Subcutaneous abdominal adipose tissue (tissue), 5 donors: ENCODE measurements at regions not wholly inside any gene's neighbourhood (a gene's known extent, or its start where the extent isn't known, plus 50 kb on each side); places are given as distances from the start of the nearest gene placed in this dataset.
"Not testable (repeated sequence)": the region's sequence is repeated elsewhere in the genome, so short reads cannot be mapped to it uniquely, and the experiment has no call there.

ENCODE experiments used
- H3K27ac ChIP-seq: one replicate; pipeline ENCODE4 v1.7.0; 2013; ENCODE audit warnings: low read depth, mild to moderate bottlenecking, inconsistent platforms, low read length, moderate library complexity
- H3K27me3 ChIP-seq, 5 donors: one replicate each; pipeline ENCODE4 v1.7.0; 2013; ENCODE audit warnings: low read length in 5 of 5, inconsistent platforms in 1 of 5; ENCODE audit not compliant: control insufficient read depth in 5 of 5, insufficient read depth in 4 of 5
- H3K36me3 ChIP-seq, 5 donors: one replicate each; pipeline ENCODE4 v1.7.0; 2013; ENCODE audit warnings: low read length in 5 of 5; ENCODE audit not compliant: control insufficient read depth in 5 of 5, insufficient read depth in 5 of 5
- H3K4me1 ChIP-seq, 5 donors: one replicate each; pipeline ENCODE4 v1.7.0; 2013; ENCODE audit warnings: low read length in 5 of 5, mild to moderate bottlenecking in 3 of 5, moderate library complexity in 1 of 5; ENCODE audit not compliant: control insufficient read depth in 5 of 5, insufficient read depth in 5 of 5
- H3K4me3 ChIP-seq, 5 donors: one replicate each; pipeline ENCODE4 v1.7.0; 2013; ENCODE audit warnings: low read length in 5 of 5, low read depth in 1 of 5
- H3K9ac ChIP-seq, 5 donors: one replicate each; pipeline ENCODE4 v1.7.0; 2013; ENCODE audit warnings: low read length in 5 of 5, mild to moderate bottlenecking in 4 of 5, moderate library complexity in 3 of 5
- H3K9me3 ChIP-seq, 5 donors: one replicate each; pipeline ENCODE4 v1.7.0; 2013; ENCODE audit warnings: low read length in 5 of 5; ENCODE audit not compliant: control insufficient read depth in 5 of 5
- donor health status: healthy.
- donor health status: healthy.
- donor health status: healthy.
- donor health status: healthy.
- donor health status: healthy.

GRCh38 chr22:27064386-27064785 lies 407.0 kb downstream of the MIAT start:
- Histone ChIP-seq H3K9ac (no peak overlapping the region), H3K27ac (no peak overlapping the region), H3K9me3 (no peaks in the 10 kb centered on the region), H3K27me3 (peaks cover 0 to 12% (median 6%) of the 10 kb centered on the region in 5 donors), H3K36me3 (no peaks in the 10 kb centered on the region), H3K4me1 (peaks cover 0 to 3% (median 0%) of the 10 kb centered on the region in 5 donors), H3K4me3 (no peak overlapping the region)

- Histone ChIP-seq H3K27me3 (peaks cover 0 to 14% (median 9%) of the 10 kb centered on the region in 5 donors), H3K27ac (no peak overlapping the region), H3K36me3 (no peaks in the 10 kb centered on the region), H3K4me1 (peaks cover 0 to 3% (median 0%) of the 10 kb centered on the region in 5 donors), H3K9ac (no peak overlapping the region), H3K9me3 (no peaks in the 10 kb centered on the region), H3K4me3 (no peak overlapping the region)
Observed at GRCh38 chr22:27065279-27065678, 407.9 kb downstream of the MIAT start.

GRCh38 chr22:27066856-27067255 lies 409.5 kb downstream of the MIAT start:
- H3K9ac ChIP-seq = no peak overlapping the region
- H3K27ac ChIP-seq = no peak overlapping the region
- H3K4me1 ChIP-seq = peaks cover 0 to 3% (median 0%) of the 10 kb centered on the region in 5 donors
- H3K27me3 ChIP-seq = peaks cover 0 to 20% (median 13%) of the 10 kb centered on the region in 5 donors
- no peaks in the 10 kb centered on the region for H3K36me3 ChIP-seq
- H3K4me3 ChIP-seq = no peak overlapping the region
- H3K9me3 ChIP-seq = no peaks in the 10 kb centered on the region

- Histone ChIP-seq H3K36me3 (no peaks in the 10 kb centered on the region), H3K4me1 (peaks cover 0 to 3% (median 0%) of the 10 kb centered on the region in 5 donors), H3K9ac (no peak overlapping the region), H3K9me3 (no peaks in the 10 kb centered on the region), H3K4me3 (no peak overlapping the region), H3K27ac (no peak overlapping the region), H3K27me3 (peaks cover 0 to 20% (median 8%) of the 10 kb centered on the region in 5 donors)
Observed at GRCh38 chr22:27068121-27068520, 410.7 kb downstream of the MIAT start.

GRCh38 chr22:27070594-27070993 lies 413.2 kb downstream of the MIAT start:
- Histone ChIP-seq H3K9me3 (no peaks in the 10 kb centered on the region), H3K27ac (no peak overlapping the region), H3K27me3 (peaks cover 0 to 17% (median 9%) of the 10 kb centered on the region in 5 donors), H3K4me3 (no peak overlapping the region), H3K9ac (no peak overlapping the region), H3K4me1 (no peaks in the 10 kb centered on the region), H3K36me3 (no peaks in the 10 kb centered on the region)

GRCh38 chr22:27073601-27074425 lies 416.4 kb downstream of the MIAT start:
- H3K9me3 ChIP-seq = no peaks in the 10 kb centered on the region

GRCh38 chr22:27075028-27075678 lies 417.8 kb downstream of the MIAT start:
- Histone ChIP-seq H3K4me1 (no peaks in the 10 kb centered on the region), H3K4me3 (no peak overlapping the region), H3K36me3 (no peaks in the 10 kb centered on the region), H3K27ac (no peak overlapping the region), H3K9me3 (no peaks in the 10 kb centered on the region), H3K9ac (no peak overlapping the region), H3K27me3 (peaks cover 0 to 20% (median 12%) of the 10 kb centered on the region in 5 donors)

More at GRCh38 chr22:27073601-27074425, 416.4 kb downstream of the MIAT start:
- Histone ChIP-seq H3K36me3 (no peaks in the 10 kb centered on the region), H3K4me3 (no peak overlapping the region), H3K4me1 (no peaks in the 10 kb centered on the region), H3K27me3 (peaks cover 0 to 22% (median 10%) of the 10 kb centered on the region in 5 donors), H3K9ac (no peak overlapping the region), H3K27ac (no peak overlapping the region)

GRCh38 chr22:27075891-27076290 lies 418.5 kb downstream of the MIAT start:
- no peak overlapping the region for H3K4me3 ChIP-seq
- H3K27ac ChIP-seq = no peak overlapping the region
- H3K4me1 ChIP-seq = no peaks in the 10 kb centered on the region
- H3K9ac ChIP-seq = no peak overlapping the region
- H3K36me3 ChIP-seq = no peaks in the 10 kb centered on the region
- H3K9me3 ChIP-seq = no peaks in the 10 kb centered on the region
- H3K27me3 ChIP-seq = peaks cover 0 to 14% (median 12%) of the 10 kb centered on the region in 5 donors

- not testable (repeated sequence) for H3K36me3 ChIP-seq, H3K27ac ChIP-seq, H3K9me3 ChIP-seq, H3K9ac ChIP-seq, H3K4me1 ChIP-seq, H3K4me3 ChIP-seq
- H3K27me3 ChIP-seq = peaks cover 0 to 10% (median 8%) of the 10 kb centered on the region in 5 donors
Observed at GRCh38 chr22:27078064-27078463, 420.7 kb downstream of the MIAT start.

GRCh38 chr22:27080036-27080578 lies 422.7 kb downstream of the MIAT start:
- Histone ChIP-seq H3K27ac (no peak overlapping the region), H3K9ac (no peak overlapping the region), H3K4me3 (no peak overlapping the region), H3K27me3 (peaks cover 0 to 10% (median 4%) of the 10 kb centered on the region in 5 donors), H3K36me3 (no peaks in the 10 kb centered on the region), H3K9me3 (no peaks in the 10 kb centered on the region), H3K4me1 (no peaks in the 10 kb centered on the region)
